NCI-H1105 treated with DMSO at 0.1 percent for 48 hours (cell line): ENCODE measurements at regions not wholly inside any gene's neighbourhood (a gene's known extent, or its start where the extent isn't known, plus 50 kb on each side); places are given as distances from the start of the nearest gene placed in this dataset.

Experiments used
- DNase-seq: peaks from one replicate; lab custom pipeline; 2025; lab: John Stamatoyannopoulos, UW

DNA sequence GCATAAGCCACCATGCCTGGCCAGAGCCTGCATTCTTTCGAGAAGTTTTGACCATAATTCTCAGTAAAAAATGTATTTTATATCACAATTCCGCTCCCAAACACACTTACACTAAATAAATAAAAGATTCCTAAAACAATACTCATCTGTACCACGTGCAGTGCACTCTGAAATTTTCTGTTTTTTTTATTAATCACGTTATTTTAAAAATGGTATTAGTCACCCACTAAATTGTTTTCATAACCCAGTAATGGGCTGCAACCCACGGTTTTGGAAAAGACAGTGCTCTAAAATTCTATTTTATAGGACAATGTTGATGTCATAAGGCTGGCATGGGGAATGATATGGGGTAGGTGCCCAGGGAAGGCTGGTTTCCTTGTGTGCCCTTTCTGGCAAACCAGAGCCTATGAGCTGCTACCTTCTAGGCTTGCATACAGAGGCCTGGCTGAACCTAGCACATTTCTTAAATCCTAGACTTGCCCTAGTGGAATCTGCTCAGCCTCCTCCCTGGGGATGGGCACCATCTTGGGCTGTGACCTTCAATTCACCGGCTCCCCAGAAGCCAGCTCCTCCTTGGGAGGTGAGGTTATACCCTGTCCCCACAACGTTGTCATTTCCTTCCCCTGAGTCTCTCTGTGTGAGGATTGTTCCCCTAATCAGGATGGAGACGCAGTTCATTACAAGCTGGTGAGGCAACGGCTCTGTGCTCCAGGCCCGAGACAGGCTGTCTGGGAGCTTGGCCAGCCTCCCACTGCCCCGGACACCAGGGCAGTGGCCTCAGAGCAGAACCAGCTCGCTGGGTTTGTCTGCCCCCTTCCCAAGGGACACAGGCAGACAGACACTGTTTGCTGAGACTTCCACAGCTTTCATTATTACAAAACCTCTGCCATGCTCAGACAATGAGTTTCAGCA, 116.5 kb upstream of the NAV2 start:
- DNase-seq, result no peak

DNA sequence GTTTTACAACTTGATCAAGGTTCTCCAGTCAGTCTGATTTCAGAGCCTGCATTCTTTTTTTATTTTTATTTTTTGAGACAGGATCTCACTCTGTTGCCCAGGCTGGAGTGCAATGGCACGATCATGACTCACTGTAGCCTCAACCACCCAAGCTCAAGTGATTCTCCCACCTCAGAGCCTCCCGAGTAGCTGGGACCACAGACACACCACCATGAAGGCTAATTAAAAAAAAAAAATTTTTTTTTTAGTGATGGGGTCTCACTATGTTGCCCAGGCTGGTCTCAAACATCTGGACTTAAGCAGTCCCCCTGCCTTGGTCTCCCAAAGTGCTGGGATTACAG, 117.2 kb upstream of the NAV2 start:
- no peak for DNase-seq

DNA sequence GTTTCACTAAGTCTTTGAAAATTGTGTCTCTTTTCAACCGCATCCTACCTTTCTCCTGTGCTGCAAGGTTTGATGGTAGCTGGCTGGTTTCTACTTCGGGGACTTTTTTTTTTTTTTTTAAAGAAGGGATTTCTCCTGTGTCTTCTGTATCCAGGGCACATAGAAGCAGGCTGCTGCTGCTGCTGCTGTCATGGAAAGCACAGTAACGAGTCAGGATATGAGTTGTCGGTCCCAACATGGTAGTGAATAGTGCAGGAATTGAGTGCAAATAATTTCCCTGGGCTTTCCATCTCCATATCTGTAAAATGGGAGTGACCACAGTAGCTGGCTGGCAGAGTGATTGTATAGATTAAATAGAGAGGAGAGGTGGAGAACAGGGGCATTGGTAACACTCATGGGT, 118.3 kb upstream of the NAV2 start:
- DNase-seq, result no peak

DNA sequence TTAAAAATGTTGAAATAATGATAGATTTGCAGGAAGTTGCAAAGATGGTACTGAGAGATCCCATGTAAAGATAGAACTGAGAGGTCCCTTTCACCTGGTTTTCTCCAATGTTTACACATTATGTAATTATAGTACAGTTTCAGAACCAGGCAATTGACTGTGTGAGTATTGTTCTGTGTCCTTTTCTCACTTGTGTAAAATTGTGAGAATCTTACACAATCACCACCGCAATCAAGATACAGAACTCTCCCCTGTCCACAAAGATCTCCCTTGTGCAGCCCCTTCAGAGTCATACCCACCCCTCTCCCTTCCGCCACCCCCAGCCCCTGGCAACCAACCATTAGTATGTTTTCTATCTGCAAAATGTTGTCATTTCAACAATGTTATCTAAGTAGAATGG, 119.8 kb upstream of the NAV2 start:
- DNase-seq, result no peak

DNA sequence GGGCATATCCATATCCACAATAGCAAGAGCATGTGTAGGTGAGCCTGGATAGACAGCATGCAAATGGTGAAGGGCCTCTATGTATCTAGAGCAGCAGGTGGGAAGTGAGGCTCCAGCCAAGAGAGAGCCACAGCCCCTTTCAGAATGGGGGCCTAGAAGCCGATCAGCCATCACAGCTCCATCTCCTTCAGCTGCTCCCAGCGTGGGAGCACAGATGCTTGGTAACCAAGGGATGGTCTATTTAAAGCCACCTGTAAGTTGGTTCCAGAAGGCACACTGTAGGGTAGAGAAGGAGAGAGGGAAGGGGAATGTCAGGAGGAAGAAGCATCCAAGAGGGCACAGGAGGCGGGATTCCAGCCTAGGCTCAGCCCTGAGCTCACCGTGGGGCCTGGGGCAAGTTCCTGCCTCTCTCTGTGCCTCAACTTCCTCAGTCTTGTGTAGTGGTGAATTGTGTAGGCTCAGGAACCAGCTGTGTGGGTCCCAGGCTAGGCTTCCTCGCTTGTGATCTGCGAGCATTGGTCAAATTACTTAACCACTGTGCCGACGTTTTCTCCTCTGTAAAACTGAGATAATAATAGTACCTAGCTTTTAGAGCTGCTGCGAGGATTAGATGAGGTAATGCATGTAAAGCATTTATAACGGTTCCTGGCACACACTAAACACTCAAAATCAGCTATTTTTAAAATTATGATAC, 122.9 kb upstream of the NAV2 start:
- DNase-seq, result no peak

DNA sequence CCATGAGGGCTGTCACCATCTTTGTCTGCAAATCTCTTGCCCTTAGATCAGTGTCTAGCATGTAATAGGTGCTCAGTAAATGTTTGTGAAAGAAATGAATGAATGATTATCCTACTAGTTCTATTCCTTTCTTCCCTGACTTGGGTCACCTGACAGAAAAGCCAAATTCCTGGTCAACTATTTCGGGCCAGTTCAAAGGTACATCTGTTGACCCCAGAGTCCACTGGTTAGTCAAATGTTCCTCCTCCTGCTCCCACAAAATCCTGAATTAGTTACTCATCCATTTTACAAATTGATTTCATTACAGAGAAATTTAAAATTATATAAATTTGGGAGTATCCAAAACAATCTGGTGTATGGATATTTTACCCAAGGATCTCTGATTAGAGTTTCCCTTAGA, 124.7 kb upstream of the NAV2 start:
- no peak for DNase-seq

DNA sequence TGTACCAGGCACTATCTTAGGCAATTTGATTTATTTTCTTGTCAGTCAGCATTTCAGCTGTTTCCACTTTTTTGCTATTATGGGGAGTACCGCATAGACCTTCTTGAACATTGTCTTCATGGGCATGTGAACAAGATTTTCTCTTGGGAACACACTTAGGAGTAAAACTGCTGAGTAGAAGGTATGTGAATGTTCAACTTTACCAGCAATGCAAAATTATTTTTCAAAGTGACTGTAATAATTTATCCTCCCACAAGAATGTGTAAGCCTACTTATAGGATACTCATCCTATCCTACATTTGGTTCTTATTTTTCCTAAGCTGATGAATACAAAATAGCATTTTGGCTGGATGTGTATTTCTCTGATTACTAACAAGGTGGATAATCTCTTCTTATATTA, 132.0 kb upstream of the NAV2 start:
- no peak for DNase-seq

DNA sequence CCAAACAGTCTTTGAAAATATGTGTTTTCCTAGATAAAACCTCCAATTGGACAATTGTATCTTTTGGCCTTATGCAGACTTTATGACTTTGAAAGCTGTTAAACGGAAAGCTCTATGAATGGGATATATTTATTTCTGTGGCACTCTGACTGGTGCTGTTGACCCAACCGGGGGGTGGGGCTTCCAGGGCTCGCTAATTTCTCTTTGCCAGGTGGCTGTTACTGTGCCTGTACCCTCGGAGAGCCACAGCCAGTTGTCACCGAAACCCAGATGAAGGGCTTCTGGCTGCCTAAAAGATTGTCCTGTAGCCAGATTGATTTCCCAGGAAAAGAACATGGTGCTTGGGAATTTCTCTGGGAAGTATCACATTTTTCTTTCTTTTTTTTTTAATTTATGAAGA, 132.7 kb upstream of the NAV2 start:
- DNase-seq, result no peak

DNA sequence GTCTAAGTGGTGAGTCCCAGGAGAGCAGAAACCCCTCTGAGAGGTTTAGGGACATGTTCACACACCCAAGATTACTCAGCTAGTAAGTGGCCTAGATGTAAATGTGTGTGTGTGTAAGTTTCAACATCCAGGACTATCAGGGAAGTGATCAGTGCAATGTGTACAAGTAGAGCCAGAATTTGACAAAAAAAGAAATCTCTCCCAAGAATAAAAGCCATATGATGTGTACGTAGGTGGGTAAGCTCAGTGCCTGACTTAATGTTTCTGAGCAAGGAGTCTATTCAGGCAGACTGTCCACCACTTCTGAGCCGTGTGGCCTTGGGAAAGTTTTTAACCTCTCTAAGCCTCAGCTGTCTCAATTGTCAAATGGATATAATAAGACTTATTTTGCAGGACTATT, 133.8 kb upstream of the NAV2 start:
- no peak for DNase-seq

DNA sequence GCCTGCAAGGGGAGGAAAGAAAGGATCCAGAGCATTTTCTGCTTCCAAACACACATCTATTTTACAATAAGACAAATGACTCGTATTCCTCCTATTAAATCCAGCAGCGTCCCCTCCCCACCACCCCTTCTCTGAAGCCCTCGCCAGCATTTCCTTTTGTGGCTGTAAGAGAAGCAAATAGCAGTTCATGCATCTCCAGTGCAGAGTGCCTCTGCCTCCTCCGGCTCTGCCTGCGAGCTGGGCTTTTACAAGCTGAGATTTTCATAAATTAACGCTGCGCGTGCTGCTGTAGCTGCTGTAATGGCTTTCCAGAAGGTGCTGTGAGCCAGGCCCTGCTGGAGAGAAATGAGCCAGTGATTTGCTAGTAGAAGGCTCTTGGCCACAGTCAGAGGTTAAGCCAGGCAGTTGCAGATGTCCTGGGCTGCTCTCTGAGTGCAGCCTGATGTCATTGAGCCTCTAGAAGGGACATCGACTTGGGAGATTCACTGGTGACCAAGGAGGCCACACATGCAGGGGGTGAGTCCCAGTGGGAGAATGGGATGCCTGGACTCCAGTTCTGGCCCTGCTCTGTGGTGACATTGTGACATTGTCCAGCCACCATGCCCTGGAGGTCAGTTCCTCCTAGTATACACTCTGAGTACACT, 134.5 kb upstream of the NAV2 start:
- DNase-seq, result no peak

DNA sequence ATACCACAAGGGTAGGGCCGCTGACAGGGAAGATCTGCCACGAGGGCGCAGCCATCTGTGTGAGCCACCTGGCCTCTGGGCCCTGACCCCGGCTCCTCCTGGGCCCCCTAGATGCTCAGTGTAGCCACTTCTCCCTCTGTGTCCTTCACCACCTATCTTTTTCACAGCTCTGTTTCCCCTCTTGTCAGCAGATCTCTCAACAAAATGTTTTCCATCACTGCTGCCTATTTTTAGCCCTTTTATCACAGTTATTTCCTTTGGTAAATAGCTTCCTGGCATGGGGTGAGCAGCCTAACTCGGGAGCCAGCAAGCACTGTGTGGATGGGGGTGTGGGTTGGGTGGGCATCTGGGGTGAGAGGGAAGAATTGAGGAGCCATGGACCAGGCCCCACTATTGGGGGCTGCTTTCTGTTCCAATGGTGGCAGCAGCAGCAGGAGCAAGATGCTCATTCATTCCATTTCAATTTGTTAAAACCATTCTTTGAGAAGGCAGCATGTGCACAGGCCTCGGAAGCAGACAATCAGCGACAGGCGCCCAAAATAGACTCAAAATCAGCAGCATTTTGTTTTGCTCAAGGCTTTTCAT, 135.2 kb upstream of the NAV2 start:
- DNase-seq, result no peak

DNA sequence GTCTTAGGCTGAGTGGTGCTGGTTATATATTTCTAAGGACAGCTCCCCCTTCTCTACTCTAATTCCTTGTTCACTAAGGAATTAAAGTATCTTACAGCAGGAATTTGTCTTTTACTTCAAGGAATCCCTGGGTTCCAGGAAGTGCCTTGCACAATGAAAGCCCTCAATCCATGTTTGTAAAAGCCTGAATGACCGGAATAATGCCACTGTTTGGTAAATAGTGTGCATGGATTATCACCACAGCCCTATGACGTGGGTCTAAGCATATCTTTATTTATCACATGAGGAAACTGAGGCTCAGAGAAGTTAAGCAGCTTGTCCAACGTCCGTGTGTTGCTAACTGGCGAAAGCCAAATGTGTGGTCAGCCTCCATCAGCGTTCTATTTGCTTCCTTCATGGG, 135.7 kb upstream of the NAV2 start:
- no peak for DNase-seq

DNA sequence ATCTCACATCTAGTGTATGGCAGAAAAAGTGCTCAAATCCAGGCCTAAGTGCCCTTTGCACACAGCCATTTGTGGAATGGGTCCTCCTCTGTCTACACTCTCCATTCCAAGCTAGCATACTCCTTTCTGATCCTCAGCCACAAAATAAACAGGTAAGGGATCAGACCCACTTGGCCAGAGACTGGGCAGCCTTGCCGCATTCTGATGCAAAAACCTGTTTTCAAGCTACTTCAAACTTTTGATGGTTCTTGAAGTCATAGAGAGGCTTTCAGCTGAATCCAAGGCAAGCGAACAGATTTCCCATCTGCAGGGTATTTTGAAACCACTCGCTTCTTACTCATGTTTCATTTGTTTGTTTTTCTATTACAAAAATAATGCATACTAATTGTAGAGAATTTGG, 136.6 kb upstream of the NAV2 start:
- DNase-seq, result no peak

DNA sequence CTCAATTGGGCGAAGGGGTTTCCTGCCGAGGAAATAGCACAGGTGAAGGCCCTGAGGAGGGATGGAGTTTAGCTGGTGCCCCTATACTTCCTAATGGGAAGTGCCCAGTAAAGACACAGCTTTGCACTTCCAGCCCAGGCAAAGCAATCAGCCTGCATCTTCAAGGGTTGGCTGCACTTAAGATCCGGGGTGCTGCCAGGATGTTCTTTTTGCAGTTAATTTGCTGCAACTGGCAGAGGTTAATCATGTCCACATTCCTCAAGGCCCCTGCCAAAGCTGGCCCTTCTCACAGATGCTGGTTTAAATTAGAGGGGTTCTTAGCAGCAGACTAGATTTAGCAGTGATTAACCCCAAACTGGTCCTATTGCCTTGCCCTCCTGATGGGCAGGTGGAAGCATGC, 137.7 kb upstream of the NAV2 start:
- DNase-seq, result no peak

DNA sequence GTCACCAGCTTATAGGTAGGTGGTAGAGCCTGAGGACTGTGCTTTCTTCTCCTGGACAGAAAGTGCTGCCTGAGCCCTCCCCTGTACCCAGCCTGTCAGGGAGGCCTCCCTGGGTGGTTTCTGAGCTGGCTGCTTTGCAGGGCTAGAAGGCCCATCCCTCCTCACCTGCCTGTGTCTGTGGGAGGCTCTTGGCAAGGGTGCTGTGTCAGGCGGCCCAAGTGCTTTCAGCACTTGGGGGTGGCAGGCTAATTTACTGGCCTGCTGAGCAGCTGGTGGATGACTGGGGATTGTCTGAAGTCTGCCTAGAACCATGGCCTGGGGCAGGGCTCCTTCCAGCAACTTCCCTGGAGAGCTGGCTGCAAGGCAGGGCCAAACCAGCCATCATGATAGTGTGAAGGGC, 139.0 kb upstream of the NAV2 start:
- peak; percentile 38 for DNase-seq

DNA sequence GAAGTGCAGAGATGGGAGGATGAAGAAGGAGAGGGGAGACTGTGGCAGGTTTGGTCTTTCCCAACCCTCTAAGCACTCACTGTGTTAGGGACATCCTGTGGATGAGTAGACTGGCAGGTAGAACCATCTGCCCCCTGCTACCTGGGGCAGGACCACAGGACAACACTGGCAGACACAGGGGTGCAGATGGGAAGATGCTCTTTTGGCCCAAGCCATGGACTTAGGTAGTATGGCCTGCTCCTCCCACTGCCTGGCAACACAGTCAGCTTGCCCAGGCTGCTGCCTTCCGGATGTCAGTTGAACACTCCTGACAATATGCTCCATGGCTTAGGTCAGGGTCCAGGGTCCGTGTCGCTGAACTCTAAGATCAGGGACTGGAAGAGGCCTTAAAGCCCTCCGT, 140.7 kb upstream of the NAV2 start:
- DNase-seq, result no peak

DNA sequence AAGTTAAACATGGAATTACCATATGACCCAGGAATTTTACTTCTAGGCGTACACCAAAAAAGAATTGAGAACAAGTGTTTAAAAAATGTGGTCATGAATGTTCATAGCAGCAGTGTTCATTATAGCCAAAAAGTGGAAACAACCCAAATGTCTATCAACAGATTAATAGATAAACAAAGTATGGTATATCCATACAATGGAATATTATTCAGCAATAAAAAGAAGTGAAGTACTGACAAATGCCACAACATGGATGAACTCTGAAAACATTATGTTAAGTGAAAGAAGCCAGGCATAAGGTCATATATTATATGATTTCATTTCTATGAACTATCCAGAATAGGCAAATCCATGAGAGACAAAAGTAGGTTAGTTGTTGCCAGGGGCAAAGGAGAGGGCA, 141.7 kb upstream of the NAV2 start:
- no peak for DNase-seq

DNA sequence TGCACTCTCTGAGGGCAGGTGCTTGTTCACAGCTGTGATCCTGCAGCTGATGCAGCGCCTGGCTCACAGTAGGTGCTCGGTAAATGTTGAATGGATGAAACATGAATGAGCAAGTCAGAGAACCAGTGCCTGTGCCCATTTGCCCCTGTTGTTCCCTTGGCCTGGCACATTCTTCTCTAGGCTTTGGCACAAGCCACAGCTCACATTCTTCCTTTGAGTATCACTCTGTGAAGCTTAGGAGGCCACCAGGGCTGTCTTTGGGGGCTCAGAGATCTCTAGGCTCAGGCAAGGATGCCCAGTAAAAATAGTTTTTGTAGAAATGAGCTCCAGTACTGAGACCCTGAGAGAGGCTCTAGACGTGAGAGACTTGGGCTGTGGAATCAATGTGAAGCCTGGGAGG, 144.6 kb upstream of the NAV2 start:
- no peak for DNase-seq

DNA sequence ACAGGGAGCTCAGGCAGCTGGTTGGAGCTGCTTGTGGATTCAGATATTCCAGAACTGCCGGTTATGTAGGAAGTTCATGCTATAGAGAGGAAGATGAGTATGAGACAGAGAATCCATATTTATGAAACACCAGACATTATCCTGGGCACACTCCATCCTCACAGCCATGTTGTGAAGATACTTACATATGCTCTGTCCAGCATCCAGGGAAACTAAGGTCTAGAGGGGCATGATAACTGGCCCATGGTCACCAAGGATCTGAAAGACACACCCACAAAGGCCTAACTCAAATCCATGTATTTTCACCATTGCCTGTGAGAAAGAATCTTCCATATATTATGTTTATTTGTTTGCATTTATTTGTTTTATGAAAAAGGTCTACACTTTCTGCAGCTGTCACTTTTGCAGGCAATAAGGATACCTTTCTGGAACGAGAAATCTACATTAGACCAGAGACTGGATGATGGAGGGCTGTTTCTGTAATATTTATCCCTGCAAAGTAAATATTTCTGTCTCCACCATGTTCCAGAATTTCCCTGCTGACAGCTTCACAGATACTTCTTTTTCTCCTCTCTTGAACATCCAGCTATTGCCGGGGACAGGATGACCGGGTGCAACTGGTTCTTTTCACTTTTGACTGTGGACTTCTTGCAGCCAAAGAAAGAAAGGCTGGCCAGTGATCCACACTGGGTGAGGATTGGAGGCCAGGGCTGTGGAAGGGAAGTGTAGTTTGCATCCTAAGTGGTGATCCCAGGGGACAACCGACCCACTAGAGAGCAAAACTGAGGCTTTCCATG, 145.9 kb upstream of the NAV2 start:
- DNase-seq, result no peak

DNA sequence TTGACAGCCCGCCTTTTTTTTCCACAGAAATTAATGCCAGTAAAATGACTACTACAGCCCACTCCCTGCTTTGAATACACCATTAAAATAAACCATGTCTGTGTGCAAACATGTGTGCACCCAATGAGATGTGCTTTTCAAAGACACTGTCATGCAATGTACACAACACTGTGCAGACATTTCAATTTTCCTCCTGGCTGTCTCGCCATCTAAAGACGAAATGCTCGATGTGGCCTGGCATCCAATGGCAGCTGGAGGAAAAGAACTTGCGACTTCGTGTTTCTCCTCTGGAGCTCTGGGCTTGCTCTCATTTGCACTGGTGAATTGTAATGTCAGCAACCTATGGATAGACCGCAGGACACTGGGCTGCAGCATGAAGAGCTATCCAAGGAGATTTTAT, 147.0 kb upstream of the NAV2 start:
- DNase-seq, result no peak

DNA sequence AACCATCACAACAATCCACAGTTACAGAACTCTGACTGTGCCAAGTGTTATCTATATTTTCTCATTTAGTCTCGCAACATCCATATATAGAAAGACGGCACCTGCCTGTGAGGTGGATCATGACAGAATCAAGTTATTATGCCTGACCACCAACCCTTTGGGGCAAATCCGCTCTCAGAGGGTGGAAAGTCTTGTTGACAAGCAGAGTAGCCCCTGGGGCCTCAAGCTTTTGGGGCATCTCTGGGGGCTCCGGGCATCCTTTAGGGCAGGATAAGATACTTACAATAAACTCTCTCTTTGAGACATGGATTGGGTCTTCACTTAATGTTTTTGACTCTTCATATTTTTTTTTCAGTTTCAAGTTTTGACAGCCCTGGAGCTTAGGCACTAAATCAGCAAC, 150.5 kb upstream of the NAV2 start:
- DNase-seq, result no peak

DNA sequence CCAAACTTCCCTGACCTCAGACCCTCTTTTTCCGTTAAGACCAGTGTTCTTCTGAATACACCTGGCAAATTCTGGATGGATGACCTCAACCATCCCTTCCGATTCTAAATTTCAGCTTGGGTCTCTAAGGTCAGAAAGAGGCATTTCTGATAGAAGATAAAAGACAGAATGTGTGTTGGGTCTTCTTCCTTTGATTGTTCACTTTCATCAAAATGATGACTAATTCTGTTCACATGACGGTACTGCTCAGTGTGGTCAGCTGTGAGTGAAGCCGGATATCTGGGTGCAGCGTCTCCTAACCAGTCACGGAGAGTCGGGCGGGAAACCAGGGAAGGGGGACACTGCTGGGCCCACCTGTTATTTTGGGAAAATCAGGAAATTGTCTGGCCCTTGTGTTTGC, 151.6 kb upstream of the NAV2 start:
- DNase-seq, result no peak
